Right atrium auricular region (tissue), 2 donors: ENCODE measurements at regions not wholly inside any gene's neighbourhood (a gene's known extent, or its start where the extent isn't known, plus 50 kb on each side); places are given as distances from the start of the nearest gene placed in this dataset.
"Not testable (repeated sequence)": the region's sequence is repeated elsewhere in the genome, so short reads cannot be mapped to it uniquely, and the experiment has no call there.

ENCODE experiments used
- DNase-seq: peaks from one replicate; pipeline ENCODE4 v3.0.0-alpha.2; 2019; ENCODE audit warnings: low spot score
- H3K27ac ChIP-seq, 2 donors: fragments of 200-600 bp; sonication (generic); 1 replicate in 1 of 2; 2 replicates in 1 of 2; pipeline ENCODE4 v1.5.1; 2016 to 2019
- H3K27me3 ChIP-seq, 2 donors: fragments of 200-600 bp; sonication (generic); one replicate each; pipeline versions ENCODE4 v1.5.1 to v1.6.0; 2017 to 2019
- H3K36me3 ChIP-seq: fragments of 200-600 bp; sonication (generic); one replicate; pipeline ENCODE4 v1.5.1; 2016
- H3K4me1 ChIP-seq, 2 donors: fragments of 200-600 bp; sonication (generic); one replicate each; pipeline versions ENCODE4 v1.5.1 to v1.6.0; 2017 to 2019
- H3K4me3 ChIP-seq, 2 donors: fragments of 200-600 bp; sonication (generic); 1 replicate in 1 of 2; 2 replicates in 1 of 2; pipeline ENCODE4 v1.5.1; 2017 to 2019; ENCODE audit warnings: mild to moderate bottlenecking in 1 of 2, moderate library complexity in 1 of 2
- H3K9me3 ChIP-seq, 2 donors: fragments of 200-600 bp; sonication (generic); one replicate each; pipeline ENCODE4 v1.5.1; 2019
- TF ChIP-seq, protein P1 (sequence below), 2 donors: fragments of 200-600 bp; sonication (generic); IDR thresholded peaks; one replicate each; pipeline ENCODE4 v1.5.1; 2019; ENCODE audit warnings: antibody characterized with exemption in 2 of 2

GRCh38 chr18:29383311-29384273 is 1206.7 kb upstream of the CDH2 start:
- Histone ChIP-seq H3K9me3 (no peaks in the 10 kb centered on the region), H3K4me3 (no peak overlapping the region), H3K36me3 (no peaks in the 10 kb centered on the region), H3K4me1 (no peaks in the 10 kb centered on the region), H3K27me3 (no peaks in the 10 kb centered on the region), H3K27ac (no peak overlapping the region)
- DNase-seq, result no peak
- TF ChIP-seq, protein P1, sequence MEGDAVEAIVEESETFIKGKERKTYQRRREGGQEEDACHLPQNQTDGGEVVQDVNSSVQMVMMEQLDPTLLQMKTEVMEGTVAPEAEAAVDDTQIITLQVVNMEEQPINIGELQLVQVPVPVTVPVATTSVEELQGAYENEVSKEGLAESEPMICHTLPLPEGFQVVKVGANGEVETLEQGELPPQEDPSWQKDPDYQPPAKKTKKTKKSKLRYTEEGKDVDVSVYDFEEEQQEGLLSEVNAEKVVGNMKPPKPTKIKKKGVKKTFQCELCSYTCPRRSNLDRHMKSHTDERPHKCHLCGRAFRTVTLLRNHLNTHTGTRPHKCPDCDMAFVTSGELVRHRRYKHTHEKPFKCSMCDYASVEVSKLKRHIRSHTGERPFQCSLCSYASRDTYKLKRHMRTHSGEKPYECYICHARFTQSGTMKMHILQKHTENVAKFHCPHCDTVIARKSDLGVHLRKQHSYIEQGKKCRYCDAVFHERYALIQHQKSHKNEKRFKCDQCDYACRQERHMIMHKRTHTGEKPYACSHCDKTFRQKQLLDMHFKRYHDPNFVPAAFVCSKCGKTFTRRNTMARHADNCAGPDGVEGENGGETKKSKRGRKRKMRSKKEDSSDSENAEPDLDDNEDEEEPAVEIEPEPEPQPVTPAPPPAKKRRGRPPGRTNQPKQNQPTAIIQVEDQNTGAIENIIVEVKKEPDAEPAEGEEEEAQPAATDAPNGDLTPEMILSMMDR (IDR thresholded peaks at IDR 0.05), result no peak

DNA sequence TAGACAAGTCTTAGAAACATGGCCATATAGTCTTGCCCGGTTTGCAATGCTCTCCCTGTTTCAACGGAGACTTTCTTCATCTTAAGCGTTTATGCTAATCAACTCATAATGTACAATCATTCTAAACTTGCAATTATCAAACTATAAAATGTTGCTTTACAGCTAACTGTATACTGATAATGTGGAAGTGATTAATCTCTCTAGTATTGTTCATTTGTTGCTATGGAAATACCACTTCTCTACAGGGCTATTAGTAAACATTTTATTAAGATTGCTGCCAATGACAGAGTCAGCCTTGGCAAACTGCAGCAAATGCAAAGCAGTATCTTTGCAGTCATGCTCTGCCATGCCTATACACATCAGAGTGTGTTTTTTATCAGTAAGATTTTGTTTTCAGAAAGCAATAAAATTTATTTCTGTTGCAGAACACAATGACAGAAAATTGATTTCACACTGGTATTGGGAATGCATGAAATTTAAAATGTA is 1201.8 kb upstream of the CDH2 start:
- TF ChIP-seq, protein P1 (IDR thresholded peaks at IDR 0.05), result no peak
- H3K9me3 ChIP-seq, result no peaks in the 10 kb centered on the region
- H3K4me3 ChIP-seq, result no peak overlapping the region
- no peak for DNase-seq
- no peak overlapping the region for H3K27ac ChIP-seq
- no peaks in the 10 kb centered on the region for H3K4me1 ChIP-seq
- no peaks in the 10 kb centered on the region for H3K27me3 ChIP-seq
- H3K36me3 ChIP-seq, result no peaks in the 10 kb centered on the region

GRCh38 chr18:29377346-29377745 is 1200.4 kb upstream of the CDH2 start:
- Histone ChIP-seq H3K27me3 (no peaks in the 10 kb centered on the region), H3K36me3 (no peaks in the 10 kb centered on the region), H3K4me1 (no peaks in the 10 kb centered on the region), H3K9me3 (peaks cover 0 to 10% of the 10 kb centered on the region in 2 donors), H3K4me3 (no peak overlapping the region), H3K27ac (no peak overlapping the region)
- DNase-seq, result no peak
- TF ChIP-seq, protein P1 (IDR thresholded peaks at IDR 0.05), result no peak

DNA sequence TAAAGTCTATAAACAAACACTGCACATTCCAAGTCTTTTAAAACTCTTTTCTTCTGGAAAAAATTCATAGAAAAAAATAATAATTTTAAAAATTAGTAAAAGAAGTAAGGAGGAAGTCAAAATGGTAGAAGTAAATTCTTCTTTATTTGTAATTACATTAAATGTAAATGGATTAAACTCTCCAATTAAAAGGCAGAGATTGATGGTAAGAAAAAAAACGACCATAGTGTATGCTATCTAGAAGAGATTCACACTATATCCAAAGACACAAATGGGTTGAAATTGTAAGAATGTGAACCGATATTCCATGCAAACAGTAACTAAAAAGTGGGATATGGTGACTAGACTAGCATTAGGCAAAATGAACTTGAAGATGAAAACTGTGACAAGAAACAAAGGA is 1196.1 kb upstream of the CDH2 start:
- no peak overlapping the region for H3K27ac ChIP-seq
- H3K9me3 ChIP-seq, result peaks cover 0 to 10% of the 10 kb centered on the region in 2 donors
- no peak for DNase-seq
- no peaks in the 10 kb centered on the region for H3K27me3 ChIP-seq
- H3K36me3 ChIP-seq, result no peaks in the 10 kb centered on the region
- H3K4me1 ChIP-seq, result no peaks in the 10 kb centered on the region
- TF ChIP-seq, protein P1 (IDR thresholded peaks at IDR 0.05), result no peak
- H3K4me3 ChIP-seq, result no peak overlapping the region

GRCh38 chr18:29361843-29362242 is 1184.9 kb upstream of the CDH2 start:
- TF ChIP-seq, protein P1 (IDR thresholded peaks at IDR 0.05), result no peak
- H3K9me3 ChIP-seq, result no peaks in the 10 kb centered on the region
- H3K27me3 ChIP-seq, result no peaks in the 10 kb centered on the region
- H3K27ac ChIP-seq, result no peak overlapping the region
- DNase-seq, result no peak
- no peak overlapping the region for H3K4me3 ChIP-seq
- H3K36me3 ChIP-seq, result no peaks in the 10 kb centered on the region
- H3K4me1 ChIP-seq, result no peaks in the 10 kb centered on the region

- not testable (repeated sequence) for H3K27ac ChIP-seq, H3K4me3 ChIP-seq, H3K36me3 ChIP-seq, DNase-seq, H3K9me3 ChIP-seq, H3K4me1 ChIP-seq, H3K27me3 ChIP-seq
These were observed 1183.7 kb upstream of the CDH2 start for GRCh38 chr18:29360659-29361058.

DNA sequence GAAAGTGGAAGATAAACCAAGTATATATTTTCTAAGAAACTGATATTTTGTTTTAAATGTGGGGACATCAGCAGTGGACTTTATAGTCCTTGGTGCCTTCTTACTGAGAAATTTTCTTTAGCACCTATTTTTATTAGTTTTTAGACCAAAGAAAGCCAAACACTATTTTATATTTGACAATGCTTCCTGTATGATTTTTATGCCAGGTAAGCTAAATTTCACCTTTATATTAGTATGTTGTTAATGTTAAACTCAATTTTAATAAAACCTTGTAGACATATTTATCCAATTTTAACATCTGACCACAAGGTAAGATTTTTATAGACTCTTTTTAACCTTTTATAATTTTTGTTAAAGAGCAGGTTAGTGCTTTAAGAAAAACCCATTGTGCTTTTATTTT is 1182.3 kb upstream of the CDH2 start:
- DNase-seq, H3K4me1 ChIP-seq, H3K27ac ChIP-seq, H3K27me3 ChIP-seq, H3K9me3 ChIP-seq, H3K4me3 ChIP-seq, H3K36me3 ChIP-seq: not testable (repeated sequence)
